Stimulated activated CD8-positive, alpha-beta memory T cell treated with anti-CD3 and anti-CD28 coated beads, Interleukin-15, amount 100 ng/mL, for 24 hours (primary cell): ENCODE measurements at regions not wholly inside any gene's neighbourhood (a gene's known extent, or its start where the extent isn't known, plus 50 kb on each side); places are given as distances from the start of the nearest gene placed in this dataset.
"Not testable (repeated sequence)": the region's sequence is repeated elsewhere in the genome, so short reads cannot be mapped to it uniquely, and the experiment has no call there.

Experiments
- DNase-seq: peaks from one replicate; pipeline ENCODE4 v3.0.0-alpha.2; 2020; ENCODE audit warnings: low read depth

DNA sequence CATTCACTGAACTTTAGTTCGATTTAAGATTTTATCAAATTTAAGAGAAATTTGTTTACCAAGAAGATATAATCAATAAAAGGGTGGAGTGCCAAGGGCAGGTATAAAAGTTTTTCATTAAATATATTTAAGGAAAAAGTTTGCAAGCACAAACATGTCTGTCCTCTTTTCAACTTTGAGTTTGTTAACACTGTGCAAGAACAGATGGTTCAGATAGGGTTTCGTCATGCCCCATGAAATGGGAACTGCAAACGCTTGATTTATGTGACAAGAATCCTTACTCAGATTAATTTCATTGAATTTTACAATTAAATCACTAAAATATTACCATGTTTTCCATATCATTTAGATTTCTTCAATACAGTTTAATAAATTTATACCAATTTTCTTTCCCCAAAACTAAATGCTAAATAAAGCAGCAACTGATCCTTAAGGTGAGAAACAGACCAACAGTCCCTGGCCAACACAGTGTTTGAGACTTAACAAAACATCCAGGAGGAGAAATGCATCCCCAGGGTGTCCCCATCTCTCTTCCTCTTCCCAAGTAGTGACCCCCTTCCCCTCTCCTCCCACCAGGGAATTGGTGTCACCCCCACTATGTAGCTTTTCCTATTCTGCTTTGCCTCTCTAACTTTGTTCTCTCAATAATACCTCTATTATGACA lies 292.9 kb downstream of the LTN1 start:
- DNase-seq: no peak

DNA sequence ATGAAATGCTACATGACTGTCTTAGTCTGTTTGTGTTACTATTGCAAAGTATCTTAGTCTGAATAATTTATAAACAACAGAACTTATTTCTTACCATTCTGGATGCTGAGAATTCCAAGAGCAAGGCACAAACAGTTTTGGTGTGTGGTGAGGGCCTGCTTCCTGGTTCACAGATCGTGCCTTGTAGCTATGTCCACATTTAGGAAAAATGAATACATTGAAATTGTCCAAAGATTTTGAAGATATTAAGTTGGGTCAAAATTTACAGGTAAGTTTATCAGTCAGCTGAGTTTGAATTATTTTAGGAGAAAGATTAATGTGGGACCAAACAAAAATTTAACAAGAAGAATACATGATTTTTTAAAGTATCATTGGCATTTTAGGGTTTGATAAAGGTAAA lies 293.5 kb downstream of the LTN1 start:
- no peak for DNase-seq

GRCh38 chr21:28696844-28697410 lies 295.8 kb downstream of the LTN1 start:
- DNase-seq: no peak

DNA sequence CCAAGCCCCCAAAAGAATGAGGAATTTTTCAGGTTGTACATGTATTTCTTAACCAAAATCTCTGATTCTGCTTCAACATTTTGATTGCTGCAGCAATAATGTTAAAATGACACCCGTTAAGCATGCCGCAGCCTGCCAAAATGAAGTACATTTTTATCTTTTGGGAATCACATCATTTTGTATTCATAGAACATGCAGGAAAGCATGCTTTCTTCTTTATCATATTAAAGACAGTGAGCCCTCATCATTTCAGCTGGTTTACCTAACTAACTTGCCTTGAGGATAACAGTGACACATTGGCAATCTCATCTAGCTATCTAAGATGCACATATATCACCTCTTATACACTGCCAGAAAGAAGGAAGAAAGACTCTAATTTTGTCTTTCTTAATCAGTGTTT lies 299.2 kb downstream of the LTN1 start:
- DNase-seq: no peak

DNA sequence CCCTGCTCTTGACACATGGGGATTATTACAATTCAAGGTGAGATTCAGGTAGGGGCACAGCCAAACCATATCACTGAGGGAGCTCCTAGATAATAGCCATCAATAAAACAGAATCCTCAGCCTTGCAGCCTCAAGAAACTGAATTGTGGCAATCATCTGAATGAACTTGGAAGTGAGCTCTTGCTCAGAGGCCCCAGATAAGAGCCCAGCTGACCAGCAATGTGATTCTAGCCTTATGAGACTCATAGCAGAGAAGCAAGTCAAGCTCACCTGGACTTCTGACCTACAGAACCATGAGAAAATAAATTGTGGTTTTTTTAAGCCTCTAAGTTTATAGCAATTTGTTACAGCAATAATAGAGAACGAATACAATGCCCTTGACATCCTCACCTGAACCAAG lies 302.5 kb downstream of the LTN1 start:
- no peak for DNase-seq

GRCh38 chr21:28688381-28688780 lies 304.3 kb downstream of the LTN1 start:
- no peak for DNase-seq

- no peak for DNase-seq
Observed at GRCh38 chr21:28687586-28687985, 305.1 kb downstream of the LTN1 start.

DNA sequence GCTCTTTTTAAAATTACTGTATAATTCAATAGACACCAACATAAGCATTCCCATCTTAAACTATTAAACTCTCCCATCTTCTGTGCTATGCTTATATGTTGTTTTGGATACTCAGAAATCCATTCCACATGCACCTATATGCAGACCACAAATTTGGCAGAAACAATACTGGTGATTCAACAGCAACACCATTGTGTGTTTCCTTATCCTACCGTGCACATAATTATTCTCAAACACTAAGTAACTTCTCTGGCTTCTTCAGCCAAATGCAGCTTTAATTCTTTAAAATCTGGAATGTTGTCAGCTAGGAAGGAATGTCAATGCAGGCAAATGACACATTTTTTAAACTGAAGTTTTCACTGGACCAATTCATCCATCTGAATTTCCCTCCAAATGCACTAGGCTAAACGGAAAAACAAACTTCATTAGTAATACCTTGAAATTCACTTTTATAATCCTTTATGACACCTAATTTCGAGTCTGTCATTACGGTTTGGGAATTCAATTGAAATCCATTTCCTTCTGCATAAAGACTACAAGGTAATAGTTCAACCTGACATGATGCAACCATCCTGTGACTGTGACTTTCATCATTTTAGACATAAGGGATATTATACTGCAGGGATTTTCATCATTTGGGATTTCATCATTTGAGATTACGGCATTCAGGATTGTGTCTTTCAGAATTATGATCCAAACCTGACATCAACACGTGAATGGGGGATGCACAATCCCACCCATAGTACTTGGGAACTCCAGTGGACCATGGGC lies 308.5 kb downstream of the LTN1 start:
- no peak for DNase-seq

DNA sequence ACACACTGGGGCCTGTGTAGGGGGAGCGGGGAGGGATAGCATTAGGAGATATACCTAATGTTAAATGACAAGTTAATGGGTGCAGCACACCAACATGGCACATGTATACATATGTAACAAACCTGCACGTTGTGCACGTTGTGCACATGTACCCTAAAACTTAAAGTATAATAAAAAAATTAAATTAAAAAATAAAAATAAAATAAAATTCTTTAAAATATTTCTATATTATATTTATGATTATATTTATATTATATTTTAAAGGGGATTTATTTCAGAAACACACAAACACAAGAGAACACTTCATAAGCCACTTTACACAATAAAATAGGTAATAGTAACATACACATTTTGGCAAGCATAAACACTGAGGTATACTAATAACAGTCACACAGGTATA lies 309.8 kb downstream of the LTN1 start:
- DNase-seq: not testable (repeated sequence)

DNA sequence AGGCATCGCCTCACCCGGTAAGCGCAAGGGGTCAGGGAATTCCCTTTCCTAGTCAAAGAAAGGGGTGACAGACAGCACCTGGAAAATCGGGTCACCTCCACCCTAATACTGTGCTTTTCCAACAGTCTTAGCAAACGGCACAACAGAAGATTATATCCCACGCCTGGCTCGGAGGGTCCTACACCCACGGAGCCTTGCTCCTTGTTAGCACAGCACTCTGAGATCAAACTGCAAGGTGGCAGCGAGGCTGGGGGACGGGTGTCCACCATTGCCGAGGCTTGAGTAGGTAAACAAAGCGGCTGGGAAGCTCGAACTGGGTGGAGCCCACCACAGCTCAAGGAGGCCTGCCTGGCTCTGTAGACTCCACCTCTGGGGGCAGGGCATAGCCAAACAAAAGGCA lies 315.6 kb downstream of the LTN1 start:
- not testable (repeated sequence) for DNase-seq

- no peak for DNase-seq
Observed at GRCh38 chr21:28675331-28676041, 317.2 kb downstream of the LTN1 start.

- DNase-seq: no peak
Observed at GRCh38 chr21:28674763-28675162, 317.9 kb downstream of the LTN1 start.

- DNase-seq: no peak
Observed at GRCh38 chr21:28671549-28672195, 321.0 kb downstream of the LTN1 start.

DNA sequence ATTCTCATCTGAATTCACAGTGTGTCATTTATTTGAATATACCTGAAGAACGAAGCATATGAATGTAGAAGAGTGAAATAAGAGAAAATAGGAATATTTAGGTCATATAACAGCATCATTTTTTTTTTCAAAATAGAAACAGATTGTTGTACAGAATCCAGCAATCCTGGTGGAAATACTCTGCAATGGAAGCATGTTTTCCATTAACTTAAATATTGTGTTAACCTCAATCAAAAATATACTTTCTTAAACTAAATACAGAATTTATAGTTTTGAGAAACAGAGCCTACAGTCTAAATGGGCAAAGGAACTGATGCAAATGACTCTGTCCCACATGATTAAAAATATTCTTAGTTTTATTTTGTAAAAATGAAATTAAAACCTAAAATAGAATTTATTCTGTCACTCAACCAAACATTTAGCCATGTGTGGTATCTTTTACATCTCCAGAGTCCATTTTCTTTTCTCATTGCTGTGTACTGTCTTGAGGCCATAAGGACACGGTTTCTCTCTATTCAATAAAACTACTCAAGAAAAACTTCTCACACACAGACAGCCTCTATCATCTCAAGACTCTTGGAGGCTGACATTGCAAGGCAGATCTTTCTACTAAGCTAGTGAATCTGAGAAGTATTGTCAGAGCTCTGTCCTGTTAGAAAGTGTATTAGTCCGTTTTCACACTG lies 322.6 kb downstream of the LTN1 start:
- no peak for DNase-seq

DNA sequence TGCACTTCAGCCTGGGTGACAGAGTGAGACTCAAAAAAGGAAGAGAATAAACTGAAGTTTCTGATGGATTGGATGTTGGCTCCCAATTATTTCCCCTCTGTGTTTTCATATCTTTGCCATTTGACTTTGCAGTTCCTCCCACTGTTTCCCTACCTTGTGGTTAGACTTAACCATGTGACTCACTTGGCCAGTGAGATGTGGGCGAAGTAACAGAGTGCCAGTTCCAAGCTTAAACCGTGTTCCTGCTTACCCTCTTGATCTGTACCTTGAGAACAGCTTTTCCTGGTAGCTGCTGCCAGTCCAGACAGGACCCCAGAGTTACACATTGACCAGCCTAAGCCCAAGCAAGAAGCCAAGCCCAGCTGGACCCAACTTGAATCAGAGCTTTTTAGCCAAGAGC lies 323.4 kb downstream of the LTN1 start:
- no peak for DNase-seq

GRCh38 chr21:28663754-28664153 lies 328.9 kb downstream of the LTN1 start:
- no peak for DNase-seq

GRCh38 chr21:28663111-28663693 lies 329.5 kb downstream of the LTN1 start:
- DNase-seq: no peak

GRCh38 chr21:28657566-28657965 lies 335.1 kb downstream of the LTN1 start:
- DNase-seq: no peak

DNA sequence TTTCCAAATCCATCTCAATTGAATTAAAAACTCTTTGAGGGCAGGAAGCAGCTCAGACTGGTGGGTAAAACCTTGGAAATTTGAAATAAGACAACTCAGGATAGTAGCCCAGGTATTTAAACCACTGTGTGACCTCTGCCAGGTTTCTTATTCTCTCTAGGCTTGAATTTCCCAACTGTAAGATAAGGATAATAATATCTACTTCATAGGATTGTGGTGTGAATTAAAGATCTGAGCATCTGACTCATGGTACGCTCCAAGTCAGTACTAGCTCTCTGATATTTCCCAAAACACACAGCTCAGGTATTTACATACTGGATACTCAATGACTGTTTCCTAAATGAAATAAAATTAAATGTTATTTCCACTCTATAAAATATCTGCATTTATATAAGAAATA lies 337.2 kb downstream of the LTN1 start:
- DNase-seq: no peak

GRCh38 chr21:28654406-28654805 lies 338.3 kb downstream of the LTN1 start:
- no peak for DNase-seq

- no peak for DNase-seq
Observed at GRCh38 chr21:28644762-28645161, 347.9 kb downstream of the LTN1 start.
